M059J (cell line): ENCODE measurements at regions not wholly inside any gene's neighbourhood (a gene's known extent, or its start where the extent isn't known, plus 50 kb on each side); places are given as distances from the start of the nearest gene placed in this dataset.

ENCODE experiments used
- DNase-seq: peaks from one replicate; pipeline ENCODE4 v3.0.0-alpha.2; 2012; ENCODE audit warnings: low read depth

- no peak for DNase-seq
Measured at GRCh38 chr5:155959082-155959481, 367.9 kb upstream of the SGCD start.

DNA sequence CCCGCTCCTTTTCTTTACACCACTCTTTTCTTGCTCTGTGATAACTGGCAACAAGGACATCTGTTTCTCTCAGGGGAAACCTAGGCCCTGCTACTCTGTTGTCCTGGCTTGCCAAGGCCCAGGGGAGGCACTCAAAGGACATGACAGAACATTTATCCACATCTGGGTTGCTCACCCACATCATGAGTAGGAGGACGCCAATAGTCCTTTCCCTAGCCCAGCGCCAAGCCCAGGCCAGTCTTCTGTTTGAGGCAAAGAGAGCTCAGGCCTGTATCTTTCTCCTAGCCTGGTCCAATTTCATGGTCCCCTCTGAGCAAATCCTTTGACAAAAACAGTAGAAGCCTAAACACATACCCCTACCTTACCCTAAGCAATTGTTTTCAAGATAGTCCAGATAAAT, 366.8 kb upstream of the SGCD start:
- no peak for DNase-seq

GRCh38 chr5:155969537-155969936, 357.4 kb upstream of the SGCD start:
- DNase-seq: no peak

GRCh38 chr5:155974369-155974768, 352.6 kb upstream of the SGCD start:
- no peak for DNase-seq

DNA sequence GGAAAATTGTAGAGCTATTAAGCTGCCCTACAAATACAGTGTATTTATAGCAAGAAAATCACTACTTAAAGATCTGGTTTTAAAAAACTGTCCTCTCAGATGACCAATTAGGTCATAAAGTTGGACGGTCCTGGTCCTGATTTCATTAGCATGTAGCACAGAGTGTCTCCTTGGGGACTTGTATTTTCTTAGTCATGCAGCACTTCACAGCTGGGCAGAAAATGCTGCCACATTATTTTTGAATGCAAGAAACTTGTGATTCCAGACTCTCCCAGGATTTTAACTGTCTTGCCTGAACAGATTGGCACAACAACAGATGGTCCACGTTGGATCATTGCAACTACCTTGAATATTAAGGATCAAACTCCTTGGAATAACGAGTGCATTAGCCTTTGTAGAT, 348.1 kb upstream of the SGCD start:
- no peak for DNase-seq

- DNase-seq: no peak
Measured at GRCh38 chr5:155982354-155982753, 344.6 kb upstream of the SGCD start.

DNA sequence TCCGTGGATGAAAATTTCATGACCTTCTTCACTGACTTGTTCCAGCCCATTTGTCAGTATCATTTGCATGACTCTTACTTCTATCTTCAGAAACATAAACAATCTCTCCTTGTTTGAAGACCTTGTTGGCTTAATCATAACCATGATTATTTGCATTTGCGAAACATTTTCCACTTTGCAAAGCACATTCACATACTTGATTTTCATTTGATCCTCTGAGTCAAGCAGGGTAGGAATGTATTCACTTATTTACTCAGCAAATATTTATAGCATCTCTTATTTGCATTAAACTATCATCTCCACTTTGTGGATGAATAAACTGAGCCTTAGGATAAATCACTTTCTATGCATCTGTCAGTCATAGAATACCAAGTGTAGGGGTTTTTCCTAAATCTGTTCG, 343.0 kb upstream of the SGCD start:
- no peak for DNase-seq

DNA sequence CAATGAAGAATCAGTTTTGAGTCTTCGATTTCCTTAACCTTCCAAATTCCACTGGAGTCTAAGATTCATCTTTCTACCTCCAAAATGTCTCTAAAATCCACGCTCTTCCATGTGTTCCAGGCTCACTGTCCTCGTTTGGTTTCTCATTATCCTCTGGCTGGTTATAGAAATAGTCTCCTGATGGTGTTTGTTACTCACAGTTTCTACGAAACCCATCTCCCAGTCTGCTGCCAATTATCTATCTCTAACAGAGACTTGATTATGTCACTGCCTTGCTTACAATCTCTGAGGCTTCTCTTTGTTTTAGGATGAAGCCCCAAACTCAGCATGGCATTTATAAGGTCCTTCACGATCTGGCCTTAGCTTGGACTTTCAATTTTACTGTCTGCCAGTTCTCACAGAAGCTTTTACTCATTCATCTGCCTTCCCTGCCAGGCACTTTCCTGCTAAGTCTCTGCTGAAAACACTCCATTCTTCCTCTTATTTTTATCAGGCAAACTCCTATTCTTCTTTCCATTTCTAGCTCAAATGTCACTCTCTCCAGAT, 339.6 kb upstream of the SGCD start:
- no peak for DNase-seq

DNA sequence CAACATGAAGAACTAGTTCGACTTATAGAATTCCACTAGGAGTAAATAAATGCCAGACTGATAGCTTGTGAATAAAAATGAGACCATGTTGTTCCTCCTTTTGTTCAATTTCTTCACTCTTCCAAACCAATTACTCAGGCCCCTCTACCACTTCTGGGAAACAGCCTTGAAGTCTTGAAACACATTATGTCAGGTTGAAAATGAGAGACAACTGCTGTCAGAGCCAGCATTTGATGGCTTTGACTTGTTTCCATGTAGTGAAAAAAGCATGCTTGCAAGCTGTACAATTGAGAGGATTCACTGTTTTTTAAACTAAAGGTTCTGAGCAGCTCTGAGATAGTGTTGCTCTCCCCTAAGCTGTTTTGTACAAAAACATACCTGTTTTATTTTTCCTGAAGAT, 337.1 kb upstream of the SGCD start:
- DNase-seq: no peak

DNA sequence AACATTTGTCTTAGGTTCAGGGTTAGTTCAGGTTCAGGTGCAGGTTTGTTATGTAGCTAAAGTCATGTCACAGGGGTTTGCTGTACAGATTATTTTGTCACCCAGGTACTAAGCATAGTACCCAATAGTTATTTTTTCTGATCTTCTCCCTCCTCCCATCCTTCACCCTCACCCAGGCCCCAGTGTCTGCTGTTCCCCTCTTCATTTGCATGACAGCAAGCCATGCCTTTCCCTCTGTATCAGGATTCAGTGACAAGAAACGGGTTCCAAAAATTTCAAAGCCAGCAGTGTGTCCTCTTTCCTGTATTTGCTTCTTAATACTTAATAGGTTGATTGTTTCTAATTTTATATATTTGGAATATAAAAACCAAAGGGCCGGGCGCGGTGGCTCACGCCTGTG, 330.8 kb upstream of the SGCD start:
- DNase-seq: no peak

DNA sequence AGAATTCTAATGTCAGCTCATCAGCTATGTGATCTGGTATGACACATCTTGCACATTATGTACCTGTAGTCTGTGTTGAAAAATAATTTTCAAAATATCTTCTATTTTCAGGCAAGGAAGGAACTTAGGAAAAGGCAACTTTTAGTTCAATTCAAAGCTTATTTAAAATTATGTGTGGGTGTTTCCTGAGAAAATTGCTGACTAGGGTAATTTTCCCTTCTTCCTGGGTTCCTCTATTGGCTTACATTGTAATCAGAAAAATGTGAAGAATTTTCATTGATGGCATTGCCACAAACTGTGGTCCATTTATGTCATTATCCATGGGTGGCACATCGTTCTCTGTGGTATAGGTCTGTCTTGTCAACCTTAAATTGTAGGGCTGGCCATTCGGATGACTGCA, 328.7 kb upstream of the SGCD start:
- DNase-seq: no peak

DNA sequence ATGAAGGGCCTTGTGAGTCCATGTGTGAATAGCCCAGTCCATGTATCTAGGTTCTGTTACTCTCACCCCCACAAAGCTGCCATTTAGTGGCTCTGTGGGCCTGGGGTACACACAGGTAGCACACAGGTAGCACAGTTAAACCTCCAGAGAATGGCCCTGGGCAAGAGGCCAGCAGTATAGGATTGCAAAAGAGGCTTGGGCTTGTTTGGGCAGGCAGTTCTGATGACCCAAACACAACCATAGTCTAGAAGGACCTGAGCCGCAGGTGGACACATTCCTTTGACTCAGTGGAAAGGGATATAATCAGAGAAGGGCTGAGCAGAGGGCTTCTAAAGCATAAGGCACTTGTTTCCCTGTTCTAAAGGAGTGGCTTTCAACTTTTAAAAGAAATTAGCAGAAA, 326.8 kb upstream of the SGCD start:
- no peak for DNase-seq

- no peak for DNase-seq
Measured at GRCh38 chr5:156004754-156005153, 322.2 kb upstream of the SGCD start.

DNA sequence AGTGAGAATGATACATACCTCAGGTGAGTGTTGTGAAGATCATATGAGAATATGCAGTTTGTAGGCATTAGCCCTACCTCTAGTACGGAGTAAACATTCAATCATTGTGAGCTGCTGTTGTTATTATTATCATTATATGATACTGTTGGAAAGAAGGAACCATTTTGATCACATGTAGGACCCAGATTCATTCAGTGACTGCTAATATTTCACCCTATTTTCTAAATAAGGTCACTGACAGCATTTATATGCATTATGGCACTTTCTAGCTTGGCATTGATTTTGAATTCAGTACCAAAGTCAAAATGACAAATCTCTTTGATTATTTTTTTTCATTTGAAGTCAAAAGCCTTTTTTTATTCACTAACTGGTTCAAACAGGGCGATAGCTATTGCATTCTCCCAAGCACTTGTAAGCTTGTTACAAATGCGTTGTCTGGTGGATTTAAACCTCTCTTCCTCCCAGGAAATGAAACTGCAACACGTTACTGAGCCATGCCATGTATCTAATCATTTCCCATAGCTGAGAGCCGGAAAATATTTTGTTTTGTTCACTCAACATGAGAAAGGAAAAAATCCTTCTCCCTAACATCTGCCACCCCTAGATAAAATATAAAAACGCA, 320.8 kb upstream of the SGCD start:
- no peak for DNase-seq

DNA sequence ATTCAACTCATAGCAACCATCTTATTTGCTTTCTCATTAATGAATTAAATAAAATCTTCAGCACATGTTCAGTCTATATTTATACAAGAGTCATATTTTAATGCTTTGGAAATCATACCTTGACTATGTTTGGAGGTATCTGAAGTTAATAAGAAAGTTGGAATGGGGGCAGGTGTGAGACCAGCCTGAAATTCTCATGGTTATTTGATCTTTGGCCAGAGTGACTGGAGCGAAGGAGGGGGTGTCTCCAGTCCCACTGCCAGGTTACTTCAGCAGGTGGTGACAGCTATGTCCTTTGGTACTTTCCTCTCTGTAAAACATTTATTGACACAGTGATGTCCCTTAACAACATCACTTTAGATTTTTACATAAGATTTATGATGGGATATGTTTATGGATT, 318.1 kb upstream of the SGCD start:
- DNase-seq: no peak

DNA sequence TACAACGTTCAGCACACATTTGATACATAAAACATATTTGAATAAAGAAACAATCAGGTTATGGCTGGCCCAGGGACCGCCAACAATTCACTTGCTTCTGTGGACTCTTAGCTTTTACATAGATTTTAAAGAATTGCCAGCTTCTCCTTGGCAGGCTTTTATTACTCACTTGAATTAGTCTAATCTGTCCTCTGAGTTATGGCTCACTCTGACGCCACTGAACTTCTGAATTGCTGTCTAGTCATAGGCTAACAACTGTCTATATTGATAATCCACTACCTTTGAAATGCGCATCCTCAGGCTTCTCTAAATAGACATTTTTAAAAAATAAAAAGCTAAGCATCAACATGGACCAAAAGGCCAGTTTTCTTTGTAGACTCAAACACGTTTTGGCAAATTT, 317.4 kb upstream of the SGCD start:
- DNase-seq: no peak

DNA sequence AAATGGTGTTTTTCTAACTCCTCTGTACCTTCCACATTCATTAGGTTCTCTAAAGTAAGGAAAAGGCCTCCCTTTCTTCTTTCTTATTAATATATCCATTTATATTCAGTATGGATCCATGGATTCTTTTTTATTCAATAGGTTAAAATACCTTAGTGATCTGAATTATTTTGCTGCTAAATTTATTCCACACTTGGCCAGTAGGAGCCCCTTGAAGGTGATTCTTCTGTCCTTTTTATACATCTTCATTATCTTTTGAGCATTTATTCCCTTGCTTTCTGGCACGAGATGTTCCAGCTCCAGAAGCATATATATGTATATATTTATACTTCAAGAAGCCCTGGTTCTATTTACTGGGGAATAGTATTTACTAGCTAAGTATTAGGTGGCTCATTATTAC, 311.8 kb upstream of the SGCD start:
- no peak for DNase-seq

- DNase-seq: no peak
Measured at GRCh38 chr5:156019130-156019529, 307.8 kb upstream of the SGCD start.

DNA sequence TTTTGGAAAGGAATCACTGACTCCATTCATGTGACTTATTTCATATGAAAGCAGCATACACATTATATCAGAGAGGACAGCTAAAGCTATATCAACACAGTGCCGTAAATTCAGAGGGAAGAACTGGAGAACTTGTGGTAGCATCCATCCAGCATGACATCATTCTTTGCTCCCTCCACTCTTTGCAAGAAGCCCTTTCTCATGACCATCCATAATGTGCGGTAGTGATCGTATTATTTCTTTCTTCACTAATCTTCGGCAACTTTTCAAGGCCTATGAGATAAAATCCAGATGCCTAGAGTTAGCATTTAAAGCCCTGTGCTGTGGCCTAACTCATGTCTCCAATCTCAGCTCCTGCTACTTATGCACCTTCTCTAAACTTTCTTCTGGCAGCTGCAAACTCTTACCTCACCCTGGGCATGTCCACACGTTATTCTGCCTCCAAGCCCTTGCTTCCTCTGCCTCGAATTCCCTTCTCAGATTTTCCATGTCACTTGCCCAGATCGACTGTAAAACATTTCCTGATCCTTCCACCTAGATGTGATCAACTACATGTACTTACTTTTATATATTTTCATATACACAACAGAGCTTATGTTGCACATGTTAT, 307.3 kb upstream of the SGCD start:
- no peak for DNase-seq

- no peak for DNase-seq
Measured at GRCh38 chr5:156020647-156021046, 306.3 kb upstream of the SGCD start.

- no peak for DNase-seq
Measured at GRCh38 chr5:156021866-156022265, 305.1 kb upstream of the SGCD start.

DNA sequence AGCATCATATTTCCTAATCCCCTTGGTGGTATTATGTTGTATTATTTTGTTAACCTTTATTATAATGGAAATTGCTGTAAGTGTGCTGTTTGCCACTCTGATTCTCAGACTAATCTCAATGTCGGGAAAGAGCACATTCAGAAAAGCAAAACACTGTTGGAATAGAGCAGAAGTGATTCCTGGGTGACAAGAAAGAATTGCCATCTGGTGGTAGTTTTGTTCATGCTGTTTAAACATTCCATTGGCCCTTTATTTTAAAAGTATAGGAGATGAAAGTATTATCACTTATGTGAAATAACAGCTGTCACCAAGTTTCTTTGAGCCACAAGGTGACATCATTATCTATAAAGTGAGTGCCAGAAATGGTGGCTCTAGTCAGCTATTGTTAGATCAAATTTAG, 301.3 kb upstream of the SGCD start:
- DNase-seq: no peak

DNA sequence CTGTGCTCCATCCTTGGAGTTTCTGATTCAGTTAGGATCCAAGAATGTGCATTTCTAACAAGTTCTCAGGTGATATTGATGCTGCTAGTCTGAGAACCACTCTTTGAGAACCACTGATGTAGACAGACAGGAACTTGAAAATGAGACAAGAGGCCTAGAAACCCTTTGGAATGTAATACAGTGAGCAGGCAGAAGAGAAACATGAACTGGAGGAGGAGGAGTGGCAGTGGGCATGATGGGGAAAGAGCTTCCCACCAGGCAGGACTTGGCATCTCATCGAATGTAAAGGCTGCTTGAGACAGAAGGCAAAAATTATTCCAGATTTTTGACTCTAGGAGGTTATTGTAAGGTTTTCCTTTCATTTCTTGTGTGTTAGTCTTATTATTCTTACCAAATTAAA, 295.8 kb upstream of the SGCD start:
- no peak for DNase-seq

- DNase-seq: peak; percentile 5
Measured at GRCh38 chr5:156036640-156037039, 290.3 kb upstream of the SGCD start.
